HG03520 (cell line): ENCODE measurements at regions not wholly inside any gene's neighbourhood (a gene's known extent, or its start where the extent isn't known, plus 50 kb on each side); places are given as distances from the start of the nearest gene placed in this dataset.

ENCODE experiments used
- ATAC-seq: cut with Tn5 transposase; IDR thresholded peaks from one replicate; pipeline ENCODE4 v1.9.1; 2021; ENCODE audit warnings: mild to moderate bottlenecking, moderate library complexity; ENCODE audit not compliant: unreplicated experiment

- no peak for ATAC-seq
Observed at GRCh38 chr13:72039126-72039525, 172.1 kb upstream of the DACH1 start.

GRCh38 chr13:72029981-72030380, 163.0 kb upstream of the DACH1 start:
- ATAC-seq, result no peak

- no peak for ATAC-seq
Observed at GRCh38 chr13:72025836-72026235, 158.8 kb upstream of the DACH1 start.

- no peak for ATAC-seq
Observed at GRCh38 chr13:72023895-72024294, 156.9 kb upstream of the DACH1 start.

GRCh38 chr13:72005455-72005854, 138.5 kb upstream of the DACH1 start:
- no peak for ATAC-seq

- no peak for ATAC-seq
Observed at GRCh38 chr13:72004784-72005374, 137.9 kb upstream of the DACH1 start.

GRCh38 chr13:72004246-72004645, 137.2 kb upstream of the DACH1 start:
- no peak for ATAC-seq

- no peak for ATAC-seq
Observed at GRCh38 chr13:71998223-71998622, 131.2 kb upstream of the DACH1 start.

GRCh38 chr13:71979616-71980015, 112.6 kb upstream of the DACH1 start:
- no peak for ATAC-seq

- ATAC-seq, result no peak
Observed at GRCh38 chr13:71977028-71977427, 110.0 kb upstream of the DACH1 start.

- ATAC-seq, result no peak
Observed at GRCh38 chr13:71967990-71968389, 101.0 kb upstream of the DACH1 start.

- no peak for ATAC-seq
Observed at GRCh38 chr13:71964491-71965100, 97.6 kb upstream of the DACH1 start.

- no peak for ATAC-seq
Observed at GRCh38 chr13:71962735-71963134, 95.7 kb upstream of the DACH1 start.

GRCh38 chr13:71962126-71962525, 95.1 kb upstream of the DACH1 start:
- ATAC-seq, result no peak

GRCh38 chr13:71949441-71949840, 82.4 kb upstream of the DACH1 start:
- no peak for ATAC-seq

- no peak for ATAC-seq
Observed at GRCh38 chr13:71939186-71939585, 72.2 kb upstream of the DACH1 start.

GRCh38 chr13:71935166-71935840, 68.3 kb upstream of the DACH1 start:
- no peak for ATAC-seq

GRCh38 chr13:71924931-71925330, 57.9 kb upstream of the DACH1 start:
- no peak for ATAC-seq

- no peak for ATAC-seq
Observed at GRCh38 chr13:71922194-71922593, 55.2 kb upstream of the DACH1 start.
